HG02588 (cell line): ENCODE measurements at regions not wholly inside any gene's neighbourhood (a gene's known extent, or its start where the extent isn't known, plus 50 kb on each side); places are given as distances from the start of the nearest gene placed in this dataset.
A peak's percentile ranks its signal among the peaks of the same experiment; 100 is the strongest.
"Not testable (repeated sequence)": the region's sequence is repeated elsewhere in the genome, so short reads cannot be mapped to it uniquely, and the experiment has no call there.

Source experiments
- ATAC-seq: cut with Tn5 transposase; IDR thresholded peaks from one replicate; pipeline ENCODE4 v1.9.1; 2021; ENCODE audit warnings: mild to moderate bottlenecking, moderate library complexity; ENCODE audit not compliant: unreplicated experiment

- ATAC-seq, result no peak
These were observed 348.7 kb upstream of the HS6ST1 start for GRCh38 chr2:128667391-128667790.

GRCh38 chr2:128668946-128669345, 350.3 kb upstream of the HS6ST1 start:
- ATAC-seq, result no peak

- ATAC-seq, result no peak
These were observed 351.4 kb upstream of the HS6ST1 start for GRCh38 chr2:128670066-128670465.

DNA sequence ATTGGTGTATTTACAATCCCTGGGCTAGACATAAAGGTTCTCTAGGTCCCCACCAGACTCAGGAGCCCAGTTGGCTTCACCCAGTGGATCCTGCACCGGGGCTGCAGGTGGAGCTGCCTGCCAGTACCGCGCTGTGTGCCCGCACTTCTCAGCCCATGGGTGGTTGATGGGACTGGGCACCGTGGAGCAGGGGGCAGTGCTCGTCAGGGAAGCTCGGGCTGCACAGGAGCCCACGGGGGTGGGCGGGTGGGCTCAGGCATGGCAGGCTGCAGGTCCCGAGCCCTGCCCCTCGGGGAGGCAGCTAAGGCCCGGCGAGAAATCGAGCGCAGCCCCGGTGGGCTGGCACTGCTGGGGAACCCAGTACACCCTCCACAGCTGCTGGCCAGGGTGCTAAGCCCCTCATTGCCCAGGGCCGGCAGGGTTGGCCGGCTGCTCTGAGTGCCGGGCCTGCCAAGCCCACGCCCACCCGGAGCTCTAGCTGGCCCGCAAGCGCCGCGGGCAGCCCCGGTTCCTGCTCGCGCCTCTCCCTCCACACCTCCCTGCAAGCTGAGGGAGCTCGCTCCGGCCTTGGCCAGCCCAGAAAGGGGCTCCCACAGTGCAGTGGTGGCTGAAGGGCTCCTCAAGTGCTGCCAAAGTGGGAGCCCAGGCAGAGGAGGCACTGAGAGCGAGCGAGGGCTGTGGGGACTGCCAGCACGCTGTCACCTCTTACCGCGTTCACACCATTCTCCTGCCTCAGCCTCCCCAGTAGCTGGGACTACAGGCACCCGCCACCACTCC, 353.5 kb upstream of the HS6ST1 start:
- not testable (repeated sequence) for ATAC-seq

DNA sequence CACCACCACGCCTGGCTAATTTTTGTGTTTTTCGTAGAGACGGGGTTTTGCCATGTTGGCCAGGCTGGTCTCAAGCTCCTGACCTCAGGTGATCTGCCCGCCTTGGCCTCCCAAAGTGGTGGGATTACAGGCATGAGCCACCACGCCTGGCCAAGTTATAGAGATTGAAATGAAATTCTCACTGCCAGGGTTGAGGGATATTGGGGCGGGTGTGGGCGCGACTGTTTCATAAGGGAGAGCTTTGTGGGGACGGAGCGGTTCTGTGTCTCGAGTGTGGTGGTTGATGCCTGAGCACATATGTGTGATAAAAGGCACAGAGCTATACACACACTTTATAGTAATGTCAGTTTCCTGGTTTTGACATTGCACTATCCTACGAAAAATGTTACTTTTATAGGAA, 361.0 kb upstream of the HS6ST1 start:
- not testable (repeated sequence) for ATAC-seq

DNA sequence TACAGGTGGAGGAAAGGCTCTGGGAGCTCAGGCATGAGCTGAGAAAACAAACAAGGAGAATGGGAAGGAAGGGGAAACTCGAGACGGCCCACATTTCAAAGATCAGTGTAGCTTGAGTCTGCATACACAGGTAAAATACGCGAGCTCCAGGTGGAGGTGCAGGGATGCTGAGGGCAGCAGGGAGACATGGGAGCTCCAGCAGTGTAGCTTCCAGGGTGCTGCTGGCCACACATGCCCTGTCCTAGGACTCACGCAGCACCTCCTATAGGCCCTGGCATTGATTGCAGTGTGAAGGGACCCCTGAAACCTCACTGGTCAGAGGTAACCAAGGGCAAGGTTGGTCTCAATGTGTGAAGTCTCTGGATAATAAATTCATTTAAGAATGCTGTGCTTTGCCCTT, 362.8 kb upstream of the HS6ST1 start:
- no peak for ATAC-seq

DNA sequence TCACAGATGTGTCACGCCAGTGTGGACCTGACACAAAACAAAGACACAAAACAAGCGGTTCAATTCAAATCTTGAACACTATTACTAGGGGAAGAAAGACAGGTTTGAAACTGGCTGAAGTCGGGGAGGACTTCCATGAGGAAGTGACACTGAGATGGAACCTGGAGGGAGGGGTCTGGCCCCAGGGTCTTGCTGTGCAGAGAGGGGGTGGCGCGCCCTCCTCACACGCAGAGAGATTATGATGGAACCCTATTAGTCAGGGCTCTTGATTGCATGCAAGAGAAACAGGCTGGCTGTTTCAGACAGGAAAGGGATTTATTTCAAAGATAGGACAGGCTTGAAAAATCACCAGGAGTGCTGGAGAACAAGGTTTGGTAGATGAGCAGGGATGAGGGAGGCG, 363.6 kb upstream of the HS6ST1 start:
- no peak for ATAC-seq

DNA sequence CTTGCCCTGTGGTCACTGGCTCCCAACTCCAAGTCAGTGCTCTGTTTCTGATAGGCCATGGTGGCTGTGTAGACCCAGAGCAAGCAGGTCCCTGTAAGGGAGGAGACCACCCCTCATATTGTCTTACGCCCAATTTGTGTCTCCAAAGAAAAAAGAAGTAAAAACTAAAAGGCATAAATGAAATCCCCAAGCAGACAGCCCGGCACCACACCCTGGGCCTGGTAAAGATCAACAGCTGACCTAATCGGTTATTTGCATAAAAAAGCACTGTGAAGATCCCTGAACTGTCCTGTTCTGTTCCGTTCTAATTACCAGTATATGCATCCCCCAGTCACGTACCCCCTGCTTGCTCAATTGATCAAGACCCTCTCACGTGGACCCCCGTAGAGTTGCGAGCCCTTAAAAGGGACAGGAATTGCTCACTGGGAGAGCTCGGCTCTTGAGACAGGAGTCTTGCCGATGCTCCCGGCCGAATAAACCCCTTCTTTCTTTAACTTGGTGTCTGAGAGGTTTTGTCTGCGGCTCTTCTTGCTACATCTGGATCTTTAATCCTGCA, 364.1 kb upstream of the HS6ST1 start:
- ATAC-seq, result no peak

DNA sequence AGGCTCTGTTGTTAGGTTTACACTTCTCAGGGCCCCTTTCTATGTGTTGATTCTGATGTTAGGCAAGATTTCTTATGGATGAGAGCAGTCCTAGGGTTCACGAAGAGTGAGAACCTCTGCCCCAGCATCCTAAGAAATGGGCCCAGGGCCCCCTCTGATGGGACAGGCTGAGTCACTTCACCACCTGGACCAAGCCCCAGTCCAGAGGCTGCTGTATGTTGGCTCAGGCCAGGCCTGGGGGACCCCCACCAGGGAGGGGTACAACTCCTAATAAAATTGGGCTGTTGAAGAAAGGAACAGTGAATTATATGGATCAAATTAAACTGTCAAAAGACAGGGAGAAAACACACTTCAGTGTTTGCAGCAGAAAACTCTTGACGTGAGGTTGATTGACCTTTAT, 365.9 kb upstream of the HS6ST1 start:
- no peak for ATAC-seq

DNA sequence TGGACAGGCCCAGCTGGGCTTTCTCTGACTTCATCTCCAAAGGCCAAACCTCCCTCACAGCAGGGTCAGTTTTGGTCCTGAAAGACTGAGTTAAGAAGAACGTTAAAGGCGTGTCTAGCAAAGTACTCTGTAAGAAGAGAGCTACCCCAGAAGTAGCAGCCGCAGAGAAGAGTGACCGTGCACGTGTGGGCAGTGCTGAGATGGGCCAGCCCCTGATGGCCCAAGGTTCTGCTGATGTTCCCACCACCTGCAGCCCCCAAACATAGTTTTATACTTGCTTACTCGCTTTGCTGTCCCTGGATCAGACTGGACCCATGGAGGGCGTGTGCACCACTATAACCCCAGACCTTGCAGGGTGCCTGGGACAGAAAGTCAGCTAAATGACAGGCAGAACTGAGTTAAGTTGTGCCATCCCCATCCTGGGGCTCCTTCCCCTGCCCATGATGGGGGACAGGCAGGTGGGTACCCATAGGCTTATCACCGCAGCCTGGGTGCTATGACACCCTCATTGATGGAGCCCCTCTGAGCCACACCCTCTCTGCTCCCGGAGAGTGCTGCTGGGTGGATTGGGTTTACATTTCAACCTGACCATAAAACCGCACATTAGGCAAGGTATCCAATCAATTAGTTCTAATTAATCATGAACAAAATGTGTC, 367.3 kb upstream of the HS6ST1 start:
- peak; percentile 31 for ATAC-seq

- ATAC-seq, result peak; percentile 62
These were observed 367.8 kb upstream of the HS6ST1 start for GRCh38 chr2:128686497-128686859.

DNA sequence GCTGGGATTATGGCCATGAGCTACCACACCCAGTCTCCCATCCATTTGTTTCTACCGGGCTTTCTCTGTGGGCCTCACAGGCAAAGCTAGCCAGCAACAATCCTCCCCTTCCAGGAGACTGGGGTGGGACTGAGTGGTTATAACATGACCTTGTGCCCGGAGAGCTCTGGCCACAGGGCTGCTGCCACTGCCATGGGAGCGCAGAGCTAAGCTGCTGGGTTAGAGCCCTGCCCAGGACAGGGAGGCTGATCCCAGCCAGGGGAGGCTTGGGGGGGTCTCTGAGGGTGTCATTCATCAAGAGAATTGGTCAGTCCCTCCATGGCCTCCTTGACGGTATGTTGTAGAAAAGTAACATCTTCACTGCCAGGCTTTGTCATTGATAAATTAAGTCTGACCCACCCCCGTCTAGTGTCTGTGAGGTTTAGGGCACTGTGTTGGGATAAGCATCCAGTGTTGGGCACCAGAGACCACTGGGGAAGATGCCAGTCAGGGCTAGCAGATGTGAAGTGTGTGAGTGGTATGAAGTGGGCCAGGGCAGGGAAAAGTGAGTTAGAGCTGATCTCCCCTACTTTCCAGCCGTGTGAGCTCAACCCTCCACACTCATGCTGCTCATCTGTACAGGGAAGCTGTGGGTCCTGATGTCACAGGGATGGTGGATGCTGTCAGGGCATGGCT, 368.4 kb upstream of the HS6ST1 start:
- ATAC-seq, result no peak

- ATAC-seq, result no peak
These were observed 368.9 kb upstream of the HS6ST1 start for GRCh38 chr2:128687565-128687964.

- no peak for ATAC-seq
These were observed 371.3 kb upstream of the HS6ST1 start for GRCh38 chr2:128689971-128690370.

GRCh38 chr2:128690431-128690830, 371.8 kb upstream of the HS6ST1 start:
- no peak for ATAC-seq

GRCh38 chr2:128690869-128691268, 372.2 kb upstream of the HS6ST1 start:
- ATAC-seq, result no peak

GRCh38 chr2:128691526-128691925, 372.9 kb upstream of the HS6ST1 start:
- no peak for ATAC-seq

DNA sequence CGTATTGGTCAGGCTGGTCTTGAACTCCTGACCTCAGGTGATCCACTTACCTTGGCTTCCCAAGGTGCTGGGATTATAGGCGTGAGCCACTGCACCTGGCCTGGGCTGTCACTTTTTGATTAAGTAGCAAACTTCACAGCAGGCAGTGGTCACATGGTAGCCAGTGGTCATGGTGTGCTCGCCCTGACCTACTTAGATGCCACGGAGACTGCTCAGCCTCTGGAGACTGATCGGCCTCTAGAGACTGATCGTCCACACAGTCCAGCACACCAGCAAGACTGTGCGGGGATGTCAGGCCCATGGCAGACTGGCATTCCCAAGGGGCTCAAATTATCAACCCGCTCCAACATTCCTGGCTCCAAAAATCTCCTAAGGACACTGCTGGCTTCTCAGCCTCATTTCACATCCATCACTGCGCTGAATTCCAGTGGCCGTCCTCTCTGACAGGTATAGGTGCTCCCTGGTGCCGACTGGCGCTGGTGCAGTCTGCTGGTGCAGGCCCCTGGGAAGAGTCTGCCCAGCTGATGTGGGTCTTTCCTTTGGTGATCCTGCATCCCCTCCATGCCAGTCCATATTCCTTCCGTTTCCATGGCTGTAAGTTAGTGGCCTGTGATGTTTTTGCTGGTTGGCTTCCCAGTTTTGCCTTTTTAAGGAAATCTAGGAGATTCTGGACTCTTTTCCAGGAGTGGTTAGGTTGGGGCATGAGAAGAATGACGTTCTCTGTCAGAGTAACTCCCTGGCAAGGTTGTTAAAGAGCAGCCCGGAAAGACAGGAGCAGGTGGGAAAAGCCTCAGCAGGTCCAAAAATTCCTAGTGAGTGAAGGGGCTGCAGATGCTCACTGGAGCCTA, 374.5 kb upstream of the HS6ST1 start:
- ATAC-seq, result no peak

- no peak for ATAC-seq
These were observed 375.0 kb upstream of the HS6ST1 start for GRCh38 chr2:128693743-128694029.

DNA sequence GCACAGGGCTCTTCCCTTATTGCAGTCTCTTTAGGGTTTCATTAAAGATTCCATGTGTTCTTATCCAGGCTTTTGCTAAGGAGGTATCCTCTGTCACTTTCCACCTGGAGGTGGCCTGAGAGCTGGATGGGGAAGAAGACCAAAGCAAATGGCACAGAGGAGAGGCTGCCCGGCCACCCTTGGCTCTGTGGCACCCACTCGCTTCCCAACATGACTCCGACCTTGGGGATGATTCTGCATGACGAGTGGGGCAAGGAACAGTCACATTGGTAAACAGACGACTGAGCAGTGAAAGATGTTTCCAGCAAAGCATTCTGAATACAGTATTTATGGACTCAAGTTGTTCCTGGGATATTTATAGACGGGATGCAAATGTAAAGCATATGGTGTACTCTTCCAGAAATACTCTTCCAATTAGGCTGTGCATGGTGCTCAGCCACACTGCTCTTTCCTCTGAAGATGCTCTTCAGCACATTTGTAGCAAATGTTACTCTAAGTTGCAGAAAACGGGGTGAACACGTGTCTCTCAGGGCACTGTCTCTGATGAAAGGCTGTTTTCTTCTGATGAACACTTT, 377.1 kb upstream of the HS6ST1 start:
- no peak for ATAC-seq

DNA sequence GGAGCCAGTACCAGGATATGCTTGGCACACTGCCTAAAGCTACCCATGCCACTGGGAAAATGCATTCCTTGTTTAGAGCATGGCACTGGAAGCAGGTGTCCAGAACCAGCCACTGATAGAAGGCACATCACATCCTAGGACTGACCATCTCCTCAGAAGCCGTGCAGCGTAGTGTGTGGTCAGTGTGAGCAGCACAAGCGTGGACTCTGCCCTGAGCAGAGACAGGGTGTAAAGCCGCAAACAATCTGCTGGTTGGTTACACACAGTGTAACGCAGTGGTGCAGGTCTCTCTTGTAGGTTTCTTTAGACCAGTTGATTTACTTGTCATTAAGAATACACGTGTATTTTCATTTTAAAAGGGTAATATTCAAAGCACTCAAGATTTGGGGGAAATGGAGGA, 377.8 kb upstream of the HS6ST1 start:
- no peak for ATAC-seq
